Parathyroid adenoma (tissue), 2 donors: ENCODE measurements at regions not wholly inside any gene's neighbourhood (a gene's known extent, or its start where the extent isn't known, plus 50 kb on each side); places are given as distances from the start of the nearest gene placed in this dataset.

Experiments used
- H2AFZ ChIP-seq: fragments of 300-600 bp; sonication (generic); one replicate; pipeline ENCODE4 v1.7.0; 2017; ENCODE audit warnings: antibody characterized with exemption, mild to moderate bottlenecking
- H3K27ac ChIP-seq: fragments of 300-600 bp; sonication (generic); one replicate; pipeline ENCODE4 v1.7.0; 2017
- H3K27me3 ChIP-seq: fragments of 300-600 bp; sonication (generic); one replicate; pipeline ENCODE4 v1.7.0; 2017; ENCODE audit warnings: low read length; ENCODE audit not compliant: control insufficient read depth, insufficient read depth
- H3K36me3 ChIP-seq: fragments of 300-600 bp; sonication (generic); one replicate; pipeline ENCODE4 v1.7.0; 2017; ENCODE audit warnings: low read length; ENCODE audit not compliant: control insufficient read depth, insufficient read depth
- H3K4me1 ChIP-seq: fragments of 300-600 bp; sonication (generic); one replicate; pipeline ENCODE4 v1.7.0; 2017; ENCODE audit warnings: control low read depth
- H3K4me2 ChIP-seq: fragments of 300-600 bp; sonication (generic); one replicate; pipeline ENCODE4 v1.7.0; 2017; ENCODE audit warnings: low read length
- H3K4me3 ChIP-seq: fragments of 300-600 bp; sonication (generic); one replicate; pipeline ENCODE4 v1.7.0; 2017; ENCODE audit warnings: low read depth, low read length
- H3K79me2 ChIP-seq: fragments of 300-600 bp; sonication (generic); one replicate; pipeline ENCODE4 v1.7.0; 2017; ENCODE audit warnings: control low read depth
- H3K9ac ChIP-seq: fragments of 300-600 bp; sonication (generic); one replicate; pipeline ENCODE4 v1.7.0; 2017; ENCODE audit warnings: mild to moderate bottlenecking
- H3K9me3 ChIP-seq: fragments of 300-600 bp; sonication (generic); one replicate; pipeline ENCODE4 v1.7.0; 2017; ENCODE audit warnings: low read length; ENCODE audit not compliant: control insufficient read depth
- TF ChIP-seq, protein P1 (sequence below): fragments of 300-600 bp; sonication (generic); IDR thresholded peaks from one replicate; pipeline ENCODE4 v1.7.0; 2017; ENCODE audit warnings: antibody characterized with exemption, mild to moderate bottlenecking
- donor health status: primary hyperparathyroidism.

DNA sequence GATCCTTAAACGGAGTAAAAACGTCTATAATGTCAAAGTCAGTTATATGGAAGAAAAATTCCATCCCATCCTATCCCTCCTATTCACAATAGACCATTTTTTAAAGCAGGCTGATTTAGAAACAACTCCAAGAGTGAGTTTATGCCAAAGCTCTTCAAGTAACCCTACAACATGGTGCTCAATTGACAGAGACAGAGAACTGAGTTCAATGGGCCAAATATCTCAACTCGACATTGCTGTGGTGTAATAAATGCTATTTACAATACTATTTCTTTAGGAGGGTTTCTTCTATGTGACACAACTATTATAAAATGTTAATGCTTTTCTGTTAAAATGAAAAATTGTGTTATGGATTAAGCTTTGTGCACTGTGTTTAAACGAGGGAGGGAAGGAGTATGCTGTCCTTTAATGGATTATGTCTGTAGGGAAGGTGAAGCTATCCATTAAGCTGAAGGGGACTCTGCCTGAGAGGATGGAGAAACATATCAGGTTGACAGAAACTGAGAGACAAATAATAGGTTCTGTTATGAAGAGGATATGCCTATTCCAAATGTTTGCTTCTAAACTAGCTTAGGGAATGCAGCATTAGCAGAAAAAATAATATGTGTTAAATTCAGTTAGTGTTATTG, 362.5 kb upstream of the CHRM3 start:
- Histone ChIP-seq H2AFZ (no peak overlapping the region), H3K9me3 (no peaks in the 10 kb centered on the region), H3K4me1 (no peaks in the 10 kb centered on the region), H3K36me3 (no peaks in the 10 kb centered on the region), H3K9ac (no peak overlapping the region), H3K79me2 (no peaks in the 10 kb centered on the region), H3K27ac (no peak overlapping the region), H3K4me2 (no peak overlapping the region), H3K27me3 (no peaks in the 10 kb centered on the region), H3K4me3 (no peak overlapping the region)
- TF ChIP-seq, protein P1, sequence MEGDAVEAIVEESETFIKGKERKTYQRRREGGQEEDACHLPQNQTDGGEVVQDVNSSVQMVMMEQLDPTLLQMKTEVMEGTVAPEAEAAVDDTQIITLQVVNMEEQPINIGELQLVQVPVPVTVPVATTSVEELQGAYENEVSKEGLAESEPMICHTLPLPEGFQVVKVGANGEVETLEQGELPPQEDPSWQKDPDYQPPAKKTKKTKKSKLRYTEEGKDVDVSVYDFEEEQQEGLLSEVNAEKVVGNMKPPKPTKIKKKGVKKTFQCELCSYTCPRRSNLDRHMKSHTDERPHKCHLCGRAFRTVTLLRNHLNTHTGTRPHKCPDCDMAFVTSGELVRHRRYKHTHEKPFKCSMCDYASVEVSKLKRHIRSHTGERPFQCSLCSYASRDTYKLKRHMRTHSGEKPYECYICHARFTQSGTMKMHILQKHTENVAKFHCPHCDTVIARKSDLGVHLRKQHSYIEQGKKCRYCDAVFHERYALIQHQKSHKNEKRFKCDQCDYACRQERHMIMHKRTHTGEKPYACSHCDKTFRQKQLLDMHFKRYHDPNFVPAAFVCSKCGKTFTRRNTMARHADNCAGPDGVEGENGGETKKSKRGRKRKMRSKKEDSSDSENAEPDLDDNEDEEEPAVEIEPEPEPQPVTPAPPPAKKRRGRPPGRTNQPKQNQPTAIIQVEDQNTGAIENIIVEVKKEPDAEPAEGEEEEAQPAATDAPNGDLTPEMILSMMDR = no peak

DNA sequence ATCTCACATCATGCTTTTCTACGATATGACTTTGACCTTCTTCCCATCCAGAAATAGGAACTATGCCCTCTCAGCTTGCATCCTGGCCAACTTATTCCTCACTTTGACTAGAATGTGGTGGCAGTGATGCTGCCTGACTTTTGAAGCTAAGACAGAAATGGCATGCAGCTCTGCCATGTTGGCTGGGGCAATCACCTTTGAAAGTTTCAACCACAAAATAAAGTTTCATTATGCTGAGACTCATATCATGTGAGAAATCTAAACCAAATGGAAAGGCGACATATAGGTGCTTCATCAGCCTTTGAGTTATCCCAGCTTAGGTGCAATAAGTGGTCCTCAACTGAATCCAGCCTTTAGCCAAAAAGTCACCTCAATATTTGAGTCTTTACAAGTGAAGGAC, 370.0 kb upstream of the CHRM3 start:
- Histone ChIP-seq H3K4me3 (no peak overlapping the region), H2AFZ (no peak overlapping the region), H3K4me1 (no peaks in the 10 kb centered on the region), H3K79me2 (no peaks in the 10 kb centered on the region), H3K9ac (no peak overlapping the region), H3K27me3 (no peaks in the 10 kb centered on the region), H3K27ac (no peak overlapping the region), H3K9me3 (no peaks in the 10 kb centered on the region), H3K36me3 (no peaks in the 10 kb centered on the region), H3K4me2 (no peak overlapping the region)
- TF ChIP-seq, protein P1 = no peak

DNA sequence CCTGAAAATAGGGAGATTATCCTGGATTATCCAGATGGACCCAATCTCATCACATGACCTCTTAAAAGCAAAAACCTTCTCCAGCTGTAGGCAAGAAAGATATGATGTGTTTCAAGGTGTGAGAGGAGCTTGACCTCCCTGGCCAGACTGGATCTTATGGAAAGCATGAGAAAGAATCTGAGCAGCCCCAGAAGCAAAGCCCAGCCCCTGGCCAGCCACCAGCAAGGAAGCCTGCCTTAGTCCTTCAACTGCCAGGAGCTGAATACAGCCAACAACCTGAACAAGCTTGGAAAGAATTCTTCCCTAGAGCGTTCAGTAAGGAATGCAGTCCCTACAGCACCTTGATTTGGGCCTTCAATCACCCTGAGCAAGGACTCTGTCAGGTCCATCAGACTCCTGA, 375.0 kb upstream of the CHRM3 start:
- H3K36me3 ChIP-seq = no peaks in the 10 kb centered on the region
- no peaks in the 10 kb centered on the region for H3K9me3 ChIP-seq
- H3K79me2 ChIP-seq = no peaks in the 10 kb centered on the region

DNA sequence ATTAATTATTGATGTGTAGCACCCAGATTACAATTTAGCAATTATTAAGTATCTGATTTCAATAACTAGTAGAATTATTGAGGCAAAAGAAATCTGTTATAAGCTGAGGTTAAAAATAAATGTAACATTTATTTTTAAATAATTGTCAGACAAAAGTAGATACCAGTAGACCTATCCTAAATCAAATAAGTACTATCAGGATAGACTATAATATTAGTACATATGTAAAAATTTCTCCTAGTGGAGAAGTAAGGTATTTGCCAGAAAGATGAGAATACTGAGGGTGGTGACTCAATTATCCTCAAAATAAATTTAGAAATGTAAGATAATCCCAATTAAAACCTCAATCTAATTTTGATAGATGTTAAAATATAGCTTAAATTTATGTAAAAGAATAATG, 377.8 kb upstream of the CHRM3 start:
- Histone ChIP-seq H3K9ac (no peak overlapping the region), H3K4me2 (no peak overlapping the region), H3K4me1 (no peaks in the 10 kb centered on the region), H3K9me3 (no peaks in the 10 kb centered on the region), H3K27ac (no peak overlapping the region), H3K27me3 (no peaks in the 10 kb centered on the region), H3K79me2 (no peaks in the 10 kb centered on the region), H3K36me3 (no peaks in the 10 kb centered on the region), H2AFZ (no peak overlapping the region), H3K4me3 (no peak overlapping the region)
- TF ChIP-seq, protein P1 = no peak

More for the DNA sequence above, 375.0 kb upstream of the CHRM3 start:
- Histone ChIP-seq H3K27ac (no peak overlapping the region), H3K4me2 (no peak overlapping the region), H2AFZ (no peak overlapping the region), H3K4me1 (no peaks in the 10 kb centered on the region), H3K4me3 (no peak overlapping the region), H3K9ac (no peak overlapping the region), H3K27me3 (no peaks in the 10 kb centered on the region)
- TF ChIP-seq, protein P1 = no peak

DNA sequence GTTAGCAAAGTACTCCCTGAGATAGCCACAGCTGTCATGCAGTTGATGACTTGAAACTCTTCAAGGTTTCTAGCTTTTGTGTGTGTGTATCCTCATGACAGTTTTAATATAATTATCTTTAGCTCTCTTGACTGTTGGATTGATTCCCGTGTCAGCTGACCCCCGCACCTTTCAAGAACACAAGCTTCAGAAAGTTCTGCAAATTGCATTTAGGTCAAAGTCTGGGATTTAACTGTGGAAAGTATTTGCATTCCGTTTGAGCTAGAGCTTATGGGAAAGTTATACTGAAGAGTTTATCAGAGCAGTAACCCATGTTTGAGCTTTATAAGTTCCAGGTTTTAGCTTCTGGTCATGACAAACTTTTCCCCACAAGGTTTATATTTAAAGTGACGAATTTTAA, 380.1 kb upstream of the CHRM3 start:
- H3K9me3 ChIP-seq = no peaks in the 10 kb centered on the region
- H3K27ac ChIP-seq = no peak overlapping the region
- no peak overlapping the region for H3K4me3 ChIP-seq
- no peak overlapping the region for H3K4me2 ChIP-seq
- H3K36me3 ChIP-seq = no peaks in the 10 kb centered on the region
- no peak overlapping the region for H3K9ac ChIP-seq
- TF ChIP-seq, protein P1 = no peak
- no peaks in the 10 kb centered on the region for H3K79me2 ChIP-seq
- H2AFZ ChIP-seq = no peak overlapping the region
- no peaks in the 10 kb centered on the region for H3K4me1 ChIP-seq
- H3K27me3 ChIP-seq = no peaks in the 10 kb centered on the region
